RWPE2 (cell line): ENCODE measurements at regions not wholly inside any gene's neighbourhood (a gene's known extent, or its start where the extent isn't known, plus 50 kb on each side); places are given as distances from the start of the nearest gene placed in this dataset.
A peak's percentile ranks its signal among the peaks of the same experiment; 100 is the strongest.

ENCODE experiments used
- ATAC-seq: fragments of 200-7000 bp; cut with Tn5 transposase; 3 replicates; pipeline ENCODE4 v1.9.1; 2021; ENCODE audit warnings: low read depth
- DNase-seq: peaks from one replicate; pipeline ENCODE4 v3.0.0-alpha.2; 2020; ENCODE audit warnings: low spot score
- H3K27ac ChIP-seq: fragments of 450-650 bp; 2 replicates; pipeline ENCODE4 v1.5.1; 2017; ENCODE audit warnings: mild to moderate bottlenecking; ENCODE audit not compliant: poor library complexity, severe bottlenecking
- H3K27me3 ChIP-seq: fragments of 250-450 bp; sonication (Bioruptor Pico); 2 replicates; pipeline ENCODE4 v1.5.1; 2021; ENCODE audit warnings: mild to moderate bottlenecking, moderate library complexity; ENCODE audit not compliant: insufficient read depth, poor library complexity, severe bottlenecking
- H3K36me3 ChIP-seq: fragments of 250-450 bp; sonication (Bioruptor Pico); 2 replicates; pipeline ENCODE4 v1.5.1; 2020; ENCODE audit warnings: low read depth, mild to moderate bottlenecking, moderate library complexity
- H3K4me1 ChIP-seq: fragments of 250-450 bp; sonication (Bioruptor Pico); 2 replicates; pipeline ENCODE4 v1.5.1; 2021; ENCODE audit warnings: mild to moderate bottlenecking, moderate library complexity; ENCODE audit not compliant: insufficient read depth, poor library complexity, severe bottlenecking
- H3K4me3 ChIP-seq: fragments of 250-450 bp; sonication (Bioruptor Pico); 2 replicates; pipeline ENCODE4 v1.5.1; 2021; ENCODE audit warnings: mild to moderate bottlenecking, moderate library complexity; ENCODE audit not compliant: severe bottlenecking
- H3K9me3 ChIP-seq: fragments of 250-450 bp; sonication (Bioruptor Pico); 2 replicates; pipeline ENCODE4 v1.5.1; 2021; ENCODE audit warnings: mild to moderate bottlenecking, moderate library complexity; ENCODE audit not compliant: severe bottlenecking
- CTCF ChIP-seq: fragments of 450-650 bp; IDR thresholded peaks from one replicate; pipeline ENCODE4 v1.5.1; 2017; ENCODE audit warnings: mild to moderate bottlenecking, moderate library complexity; ENCODE audit not compliant: poor library complexity, severe bottlenecking

- H3K4me1 ChIP-seq = no peaks in the 10 kb centered on the region
- no peaks in the 10 kb centered on the region for H3K9me3 ChIP-seq
- H3K36me3 ChIP-seq = no peaks in the 10 kb centered on the region
- DNase-seq (no peak), ATAC-seq (no peak)
- TF ChIP-seq CTCF = no peak
- H3K27me3 ChIP-seq = peaks cover 3% of the 10 kb centered on the region
- no peak overlapping the region for H3K4me3 ChIP-seq
- no peak overlapping the region for H3K27ac ChIP-seq
Observed at GRCh38 chr6:94270091-94270948, 851.0 kb upstream of the EPHA7 start.

GRCh38 chr6:94269256-94269655 is 849.9 kb upstream of the EPHA7 start:
- H3K27ac ChIP-seq = no peak overlapping the region
- DNase-seq (no peak), ATAC-seq (no peak)
- no peaks in the 10 kb centered on the region for H3K9me3 ChIP-seq
- TF ChIP-seq CTCF = no peak
- no peaks in the 10 kb centered on the region for H3K36me3 ChIP-seq
- peaks cover 3% of the 10 kb centered on the region for H3K27me3 ChIP-seq
- no peak overlapping the region for H3K4me3 ChIP-seq
- H3K4me1 ChIP-seq = no peaks in the 10 kb centered on the region

DNA sequence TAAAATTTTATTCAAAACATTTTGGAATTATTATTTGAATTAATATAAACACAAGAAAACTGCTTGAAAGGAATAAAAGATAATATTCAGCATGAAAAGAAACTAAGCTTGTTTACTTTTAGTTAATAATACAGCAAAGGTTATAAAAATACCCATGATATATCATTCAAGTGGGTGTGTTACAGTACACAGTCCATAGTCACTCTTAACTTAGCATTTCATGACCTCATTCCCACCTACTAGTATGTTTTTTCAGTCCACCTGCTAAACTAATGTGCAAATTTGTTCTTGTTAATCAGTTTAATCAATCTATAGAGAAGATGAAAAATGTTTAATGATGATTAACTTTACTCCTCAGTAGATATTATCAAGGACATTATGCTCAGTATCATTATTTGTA is 841.4 kb upstream of the EPHA7 start:
- Histone ChIP-seq H3K4me3 (no peak overlapping the region), H3K36me3 (no peaks in the 10 kb centered on the region), H3K27ac (no peak overlapping the region), H3K9me3 (no peaks in the 10 kb centered on the region), H3K27me3 (no peaks in the 10 kb centered on the region), H3K4me1 (no peaks in the 10 kb centered on the region)
- no peak for TF ChIP-seq CTCF
- no peak for DNase-seq
- no peak for ATAC-seq

- Histone ChIP-seq H3K27me3 (peaks cover 5% of the 10 kb centered on the region), H3K4me3 (no peak overlapping the region), H3K9me3 (no peaks in the 10 kb centered on the region), H3K36me3 (no peaks in the 10 kb centered on the region), H3K4me1 (no peaks in the 10 kb centered on the region), H3K27ac (no peak overlapping the region)
- no peak for DNase-seq
- no peak for ATAC-seq
- TF ChIP-seq CTCF = peak; percentile 34
Observed at GRCh38 chr6:94254689-94255088, 835.3 kb upstream of the EPHA7 start.

DNA sequence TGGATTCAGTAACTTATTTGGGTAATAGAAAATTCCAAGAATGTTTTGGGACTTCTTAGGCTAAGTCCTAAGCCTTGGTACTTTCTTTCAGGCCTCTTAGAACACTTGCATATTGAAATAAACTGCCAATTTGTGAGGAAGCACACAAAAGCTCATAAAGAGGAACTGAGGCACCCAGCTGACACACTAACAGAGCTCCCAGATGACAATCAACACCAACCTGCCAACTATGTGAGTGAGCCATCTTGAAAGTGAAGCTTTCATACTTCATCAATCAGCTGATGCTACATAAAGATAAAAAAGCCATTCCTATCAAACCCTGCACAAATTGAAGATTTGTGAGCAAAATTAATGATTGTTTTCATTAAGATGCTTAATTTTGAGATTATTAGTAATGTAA is 832.5 kb upstream of the EPHA7 start:
- no peak for TF ChIP-seq CTCF
- Histone ChIP-seq H3K27me3 (peaks cover 5% of the 10 kb centered on the region), H3K9me3 (no peaks in the 10 kb centered on the region), H3K27ac (no peak overlapping the region), H3K4me3 (no peak overlapping the region), H3K4me1 (no peaks in the 10 kb centered on the region), H3K36me3 (no peaks in the 10 kb centered on the region)
- ATAC-seq (no peak), DNase-seq (no peak)
